ENCODE measurements at regions not wholly inside any gene's neighbourhood (a gene's known extent, or its start where the extent isn't known, plus 50 kb on each side); places are given as distances from the start of the nearest gene placed in this dataset.
"Not testable (repeated sequence)": the region's sequence is repeated elsewhere in the genome, so short reads cannot be mapped to it uniquely, and the experiment has no call there.

DNA sequence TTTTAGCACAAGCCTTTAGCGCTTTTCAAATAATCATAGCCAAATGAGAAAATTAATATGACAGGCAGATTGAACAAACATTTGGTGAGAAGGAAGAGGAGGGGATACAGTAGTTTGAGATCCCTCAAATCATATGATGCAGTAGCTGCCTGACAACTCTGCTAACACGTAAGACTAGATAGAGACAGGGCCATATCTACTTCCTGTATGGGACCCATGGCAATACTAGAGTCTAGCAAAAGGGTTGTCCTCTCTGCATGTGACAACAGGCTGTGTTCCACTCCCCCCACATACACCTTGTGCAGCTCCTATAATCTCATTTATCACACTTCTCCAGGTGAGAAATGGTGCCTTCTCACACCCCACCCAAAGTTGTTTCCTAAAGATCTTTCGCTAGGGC, 106.3 kb upstream of the NBPF26 start:
- not testable (repeated sequence) for DNase-seq

DNA sequence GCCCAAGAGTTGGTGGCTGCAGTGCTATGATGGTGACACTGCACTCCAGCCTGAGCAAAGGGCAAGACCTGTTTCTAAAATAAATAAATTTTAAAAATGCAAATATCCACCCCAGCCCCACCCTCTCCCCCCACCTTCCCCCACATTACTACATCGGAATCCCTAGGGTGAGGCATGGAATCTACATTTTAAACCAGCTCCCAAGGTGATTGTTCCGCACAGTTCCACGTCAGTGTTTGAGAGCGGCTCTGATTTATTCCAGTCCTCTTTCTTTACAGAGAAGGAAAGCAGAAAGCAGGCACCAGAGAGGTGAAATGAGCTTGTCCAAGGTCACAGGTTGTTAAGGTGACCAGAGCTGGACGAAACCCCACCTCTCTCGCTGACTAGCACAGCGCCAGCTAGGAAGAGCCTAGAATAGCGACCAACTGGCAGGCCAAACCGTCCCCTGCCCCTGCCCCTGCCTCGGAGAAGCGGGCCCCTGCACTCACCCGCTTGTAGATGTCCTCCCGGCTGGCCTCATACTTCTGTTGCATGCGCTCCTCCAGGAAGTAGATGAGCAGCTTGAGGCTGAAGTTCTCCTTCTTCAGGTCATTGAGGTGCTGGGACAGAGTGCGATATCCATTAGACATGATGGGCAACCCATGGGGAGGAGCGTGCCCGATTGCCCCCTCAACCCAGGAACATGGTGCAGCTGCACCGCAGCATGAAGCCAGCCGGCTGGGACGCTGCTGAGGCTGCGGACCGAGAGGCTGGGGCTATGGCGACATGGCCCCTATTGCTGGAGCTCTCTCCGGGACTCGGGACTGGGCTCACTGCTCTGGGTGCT, 103.7 kb upstream of the NBPF26 start:
- not testable (repeated sequence) for DNase-seq

DNA sequence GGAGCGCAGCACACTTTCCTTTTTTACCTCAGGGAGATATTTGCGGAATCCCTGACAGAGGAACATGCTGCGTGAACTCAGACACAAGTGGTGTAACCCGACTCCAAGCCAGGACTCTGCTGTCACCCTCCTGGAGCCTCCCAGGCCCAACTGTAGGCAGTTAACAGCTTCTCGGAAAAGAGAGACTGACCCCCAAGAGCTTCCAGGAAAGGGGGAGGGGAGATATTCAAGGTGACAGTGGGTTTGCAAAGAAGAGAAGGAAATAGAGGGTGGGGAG, 103.1 kb upstream of the NBPF26 start:
- DNase-seq: not testable (repeated sequence)

DNA sequence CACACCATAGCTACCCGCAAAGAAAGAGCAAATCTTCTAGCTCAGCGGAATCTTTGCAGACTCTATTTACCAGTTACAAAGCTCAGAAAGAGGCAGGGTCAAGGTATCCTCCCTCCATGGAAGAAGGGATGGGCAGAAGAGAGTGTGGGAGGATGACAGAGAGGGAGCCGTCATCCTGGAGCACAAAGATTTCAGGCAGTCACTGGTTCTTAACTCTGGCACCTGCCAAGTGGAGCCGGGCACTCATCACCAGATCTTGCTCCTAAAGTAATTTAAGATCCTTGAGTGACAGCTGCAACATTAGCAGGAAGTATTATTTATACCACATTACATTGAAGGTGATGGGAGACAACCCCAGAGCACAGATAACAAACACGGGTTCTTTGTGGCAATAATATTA, 102.5 kb upstream of the NBPF26 start:
- DNase-seq: not testable (repeated sequence)

DNA sequence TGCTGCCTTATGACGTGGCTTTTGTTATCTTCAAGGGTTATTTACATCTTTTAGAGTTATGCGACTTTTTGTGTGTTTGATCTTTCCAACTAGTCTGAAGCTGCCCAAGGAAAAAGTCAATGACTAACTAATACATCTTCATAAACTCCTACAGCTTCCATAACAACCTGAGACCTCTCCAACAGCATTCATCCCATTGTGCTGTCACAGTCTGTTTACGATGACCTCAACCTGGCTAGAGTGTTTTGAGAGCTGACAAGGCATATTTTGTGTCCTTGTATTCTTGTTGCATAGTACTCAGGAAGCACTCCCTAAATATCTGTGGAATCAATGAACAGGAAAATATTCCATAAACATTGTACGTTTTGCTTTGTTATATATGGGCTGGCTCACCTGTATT, 100.2 kb upstream of the NBPF26 start:
- not testable (repeated sequence) for DNase-seq

DNA sequence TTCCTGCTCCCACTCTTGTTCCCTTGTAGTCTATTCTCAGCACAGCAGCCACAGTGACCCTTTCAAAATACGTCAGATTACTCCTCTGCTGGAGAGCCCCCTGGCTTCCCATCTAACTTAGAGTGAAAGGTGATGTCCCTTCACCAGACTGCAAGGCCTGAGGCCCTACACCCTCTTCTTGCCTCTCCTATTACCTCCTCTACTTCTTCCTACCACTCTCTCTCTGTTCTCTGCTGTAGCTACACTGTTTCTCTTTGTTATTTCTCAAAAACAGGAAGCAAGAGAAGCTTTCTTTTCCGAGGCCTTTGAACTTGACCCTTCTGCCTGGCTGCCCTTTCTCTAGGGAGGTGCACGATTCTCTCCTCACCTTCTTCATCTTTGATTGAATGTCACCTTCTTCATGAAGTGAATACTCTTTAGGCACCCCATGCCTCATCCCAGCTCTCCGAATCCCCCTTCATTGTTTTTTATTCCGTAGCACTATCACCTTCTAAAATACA, 99.1 kb upstream of the NBPF26 start:
- not testable (repeated sequence) for DNase-seq

DNA sequence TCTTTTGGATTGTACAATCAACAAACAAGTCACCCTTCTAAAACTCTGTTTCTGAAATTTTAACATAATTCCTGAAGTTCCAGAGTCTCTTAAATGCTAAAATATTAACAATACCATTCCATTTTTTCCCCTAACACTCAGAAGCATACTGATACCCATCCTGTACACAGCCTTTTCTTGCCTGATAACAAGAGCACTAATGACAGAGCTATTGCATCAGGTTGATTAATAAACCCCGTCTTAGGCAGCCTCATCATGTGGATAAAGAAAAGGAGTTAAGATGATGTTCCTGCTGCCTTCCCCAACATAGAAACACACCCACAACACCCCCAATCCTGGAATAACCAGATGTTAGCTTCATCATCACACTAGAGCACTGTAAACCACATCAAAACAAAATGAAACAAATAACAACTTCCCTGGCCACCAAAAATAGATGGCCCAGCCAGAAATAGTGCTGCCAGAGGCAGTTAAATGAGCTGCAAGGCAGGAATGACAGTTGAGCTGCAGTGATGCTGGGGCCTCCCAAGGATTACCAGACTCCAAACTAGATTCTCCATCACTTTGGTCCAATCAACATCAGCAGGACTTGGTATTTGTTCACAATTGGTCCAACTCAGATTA, 93.8 kb upstream of the NBPF26 start:
- not testable (repeated sequence) for DNase-seq

DNA sequence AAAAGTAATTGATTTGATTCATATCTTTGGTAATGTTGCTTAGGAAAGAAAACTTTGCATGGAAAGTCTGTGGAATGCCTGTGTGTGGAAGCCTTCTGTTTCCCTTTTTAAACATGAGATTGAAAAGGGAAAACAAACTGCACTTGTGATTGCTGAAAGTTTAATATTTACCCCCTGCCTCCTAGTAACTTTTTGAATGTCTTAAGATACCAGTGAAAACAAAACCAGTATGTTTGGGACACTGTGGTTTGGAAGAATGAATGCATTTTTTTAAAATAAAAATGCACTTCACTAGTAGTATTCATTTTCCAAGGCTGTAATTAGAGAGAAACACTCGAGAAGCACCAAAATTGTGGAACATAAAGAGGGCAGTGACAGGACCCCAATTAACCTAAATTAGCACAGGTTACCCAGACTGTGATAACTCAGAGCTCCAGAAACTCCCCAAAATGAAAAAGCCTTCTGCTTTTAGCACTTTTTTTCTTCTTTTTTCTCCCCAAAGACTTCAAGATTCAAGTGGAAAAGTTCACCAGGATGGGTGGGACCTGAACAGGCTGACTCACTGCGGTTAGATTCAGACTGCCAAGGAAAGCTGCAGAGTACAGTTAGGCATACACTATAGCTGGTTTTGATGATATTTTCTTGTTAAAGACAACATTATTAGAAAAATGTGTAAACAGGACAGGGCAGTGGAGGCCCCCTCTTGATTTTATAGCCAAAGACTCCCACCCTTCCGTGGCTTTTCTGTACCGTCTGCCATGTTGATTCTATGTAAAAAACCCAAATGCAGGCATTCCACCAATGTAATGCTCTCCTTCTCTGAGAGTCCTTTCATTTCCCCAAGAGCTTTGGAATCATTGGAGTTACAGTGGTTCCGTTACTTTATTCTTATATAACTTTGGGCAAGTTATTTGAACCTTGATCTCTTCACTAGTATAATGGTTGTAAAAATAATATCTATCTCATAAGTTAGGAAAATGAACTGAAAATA, 88.6 kb upstream of the NBPF26 start:
- not testable (repeated sequence) for DNase-seq

DNA sequence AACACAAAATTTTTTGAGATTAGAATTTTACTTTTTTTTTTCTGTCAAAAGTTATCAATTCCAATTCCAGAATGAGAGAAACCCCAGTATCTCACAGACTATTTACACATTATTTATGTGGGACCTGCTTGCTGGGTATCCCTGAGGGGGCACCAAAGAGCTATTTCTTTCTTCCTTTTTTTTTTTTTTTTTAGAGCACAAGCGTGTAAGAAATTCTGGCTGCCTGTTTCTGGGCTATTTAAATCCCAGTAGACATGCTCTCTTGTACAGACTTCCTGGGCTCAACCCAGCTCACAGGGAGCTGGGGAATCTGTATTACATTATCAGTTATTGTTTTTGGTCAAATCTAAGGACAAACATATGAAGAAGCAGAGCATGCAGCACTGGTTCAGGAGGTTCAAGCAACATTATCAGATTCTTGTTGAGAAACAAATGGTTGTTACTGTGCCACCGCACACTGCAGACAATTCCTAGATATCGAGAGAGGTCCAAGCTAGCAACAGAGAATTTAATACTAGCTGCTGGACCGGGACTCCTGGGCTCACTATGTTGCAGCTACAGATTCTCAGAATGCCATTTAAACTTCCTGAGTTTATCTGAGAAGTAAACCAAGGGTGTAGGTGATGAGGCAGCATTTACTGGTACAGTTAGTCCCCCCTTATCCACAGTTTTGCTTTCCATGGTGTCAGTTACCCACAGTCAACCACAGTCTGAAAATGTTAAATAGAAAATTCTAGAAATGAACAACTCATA, 83.3 kb upstream of the NBPF26 start:
- DNase-seq: not testable (repeated sequence)

DNA sequence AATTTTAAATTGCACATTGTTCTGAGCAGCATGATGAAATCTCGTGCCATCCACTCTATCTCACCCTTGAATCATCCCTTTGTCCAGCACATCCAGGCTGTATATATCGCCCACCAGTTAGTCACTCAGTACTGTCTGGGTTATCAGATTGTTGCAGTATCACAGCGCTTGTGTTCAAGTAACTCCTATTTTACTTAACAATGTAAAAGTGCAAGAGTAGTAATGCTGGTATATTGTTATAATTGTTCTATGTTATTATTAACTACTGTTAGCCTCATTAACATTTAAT, 82.8 kb upstream of the NBPF26 start:
- not testable (repeated sequence) for DNase-seq

DNA sequence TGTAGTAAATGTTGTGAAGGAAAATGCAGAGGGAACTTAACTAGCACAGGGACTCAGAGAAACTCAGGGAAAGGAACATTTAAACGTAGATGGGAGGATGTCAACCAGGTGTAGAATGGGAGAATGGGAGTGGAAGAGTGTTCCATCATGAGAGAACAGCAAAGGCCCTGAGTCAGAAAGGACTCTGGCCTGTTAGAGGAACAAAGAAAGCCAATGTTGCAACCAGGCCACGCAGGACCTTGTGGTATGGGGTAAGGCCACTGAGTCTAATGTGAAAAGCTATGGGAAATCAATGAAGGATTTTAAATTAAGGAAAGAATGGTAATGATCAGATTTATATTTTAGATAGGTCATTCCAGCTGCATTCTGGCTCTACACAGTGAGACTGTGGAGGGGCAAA, 76.6 kb upstream of the NBPF26 start:
- not testable (repeated sequence) for DNase-seq

DNA sequence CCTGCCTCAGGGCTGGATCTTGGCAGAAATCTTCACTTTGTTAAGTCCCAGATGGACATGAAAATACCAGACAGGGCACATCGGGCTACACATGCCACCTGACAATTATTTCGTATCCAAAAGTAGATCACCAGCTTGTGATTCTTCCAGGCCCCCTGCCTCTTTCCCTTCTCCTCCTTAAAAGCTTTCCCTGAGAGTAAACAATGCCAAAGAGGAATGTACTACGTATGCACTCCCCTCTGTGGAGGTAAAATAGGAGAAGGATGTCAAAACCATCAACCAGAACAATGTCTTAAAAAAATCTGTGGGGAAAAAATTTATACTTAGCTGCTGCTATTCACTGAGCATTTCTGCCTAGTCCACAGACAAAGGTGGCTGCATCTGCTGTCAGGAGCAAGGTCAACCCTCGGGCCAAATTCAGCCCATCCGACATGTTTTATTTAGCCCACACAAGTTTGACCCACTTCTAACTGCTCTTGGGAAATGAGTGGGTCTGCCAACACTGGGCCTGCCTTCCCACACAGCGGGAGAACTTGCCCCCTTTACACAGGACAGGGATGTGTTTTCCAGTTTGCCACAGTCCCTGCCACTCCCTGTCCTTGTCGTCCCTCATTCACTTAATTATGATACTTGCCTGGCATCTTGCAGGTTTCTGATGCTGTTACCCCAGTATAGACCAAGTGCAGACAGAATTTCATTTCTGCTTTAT, 74.7 kb upstream of the NBPF26 start:
- DNase-seq: not testable (repeated sequence)

DNA sequence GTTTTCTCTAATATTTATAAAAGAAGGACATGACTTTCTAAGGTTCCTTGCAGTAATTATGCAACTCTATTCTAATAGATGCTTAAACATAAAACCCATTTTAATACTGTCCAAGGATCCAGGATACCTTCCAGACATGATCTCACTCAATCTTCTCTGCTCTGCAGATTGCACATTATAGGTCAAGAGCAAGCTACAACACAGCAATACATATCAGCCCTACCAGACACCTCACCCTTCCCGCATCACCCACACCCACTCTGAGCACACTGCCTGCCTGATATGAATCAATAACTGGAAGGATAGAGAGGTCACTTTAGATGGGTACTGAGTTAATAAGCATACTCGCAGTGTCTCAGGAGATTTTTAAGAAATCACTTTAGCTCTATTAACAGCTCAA, 74.0 kb upstream of the NBPF26 start:
- DNase-seq: not testable (repeated sequence)

DNA sequence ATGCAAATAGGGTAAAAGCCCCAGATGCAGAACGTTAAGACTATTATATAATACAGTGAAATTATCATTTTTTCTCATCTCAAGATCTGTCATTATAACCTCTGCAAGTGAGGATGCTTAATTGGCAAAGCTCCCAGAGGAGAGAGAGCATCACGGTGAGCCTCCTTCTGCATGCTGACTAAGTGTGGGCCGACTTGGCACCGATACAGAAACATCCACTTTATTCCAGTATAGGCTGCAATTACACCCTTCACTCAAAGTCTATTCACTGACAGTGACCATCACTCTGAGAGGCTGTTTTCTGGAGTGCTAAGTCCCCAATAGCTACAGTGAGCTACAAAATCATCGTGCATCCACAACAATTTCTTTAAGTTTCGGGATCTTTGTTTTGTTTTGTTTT, 69.6 kb upstream of the NBPF26 start:
- DNase-seq: not testable (repeated sequence)

DNA sequence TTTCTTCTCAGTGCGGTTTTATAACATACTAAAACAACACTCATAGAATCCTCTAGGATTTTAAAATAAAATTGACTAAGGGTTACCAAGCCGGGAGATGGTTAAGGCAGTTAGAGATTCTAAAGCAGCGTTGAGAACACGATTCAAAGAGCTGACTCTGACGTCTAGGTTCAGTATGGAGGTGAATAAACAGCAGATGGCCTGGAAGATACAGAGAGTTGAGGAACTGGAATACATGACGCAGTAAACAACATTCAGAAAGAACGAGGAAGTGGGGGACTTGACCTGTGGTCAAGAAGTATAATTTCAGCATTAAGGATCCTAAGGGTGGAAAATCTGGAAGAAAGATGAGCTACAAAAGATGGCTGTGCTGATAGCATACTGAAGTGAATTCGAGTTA, 68.4 kb upstream of the NBPF26 start:
- not testable (repeated sequence) for DNase-seq

DNA sequence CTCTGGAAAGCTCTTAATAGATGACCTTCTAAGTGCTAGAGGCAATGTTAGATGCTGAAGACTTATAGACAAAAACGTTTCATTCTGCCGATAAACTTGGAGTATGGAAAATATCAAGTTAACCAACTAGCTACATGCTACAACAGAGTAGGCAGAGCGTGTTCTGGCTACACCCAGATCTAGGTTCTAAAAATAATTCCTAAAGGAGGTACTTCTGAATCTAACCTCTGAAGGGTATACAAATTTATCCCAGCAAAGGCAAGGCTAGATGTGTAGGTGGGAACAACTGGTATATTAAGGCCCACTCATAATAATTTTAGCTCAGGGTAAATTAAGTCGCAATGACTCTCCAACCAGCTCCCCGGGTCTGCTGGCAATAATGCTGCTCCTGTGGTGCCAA, 67.6 kb upstream of the NBPF26 start:
- DNase-seq: not testable (repeated sequence)

DNA sequence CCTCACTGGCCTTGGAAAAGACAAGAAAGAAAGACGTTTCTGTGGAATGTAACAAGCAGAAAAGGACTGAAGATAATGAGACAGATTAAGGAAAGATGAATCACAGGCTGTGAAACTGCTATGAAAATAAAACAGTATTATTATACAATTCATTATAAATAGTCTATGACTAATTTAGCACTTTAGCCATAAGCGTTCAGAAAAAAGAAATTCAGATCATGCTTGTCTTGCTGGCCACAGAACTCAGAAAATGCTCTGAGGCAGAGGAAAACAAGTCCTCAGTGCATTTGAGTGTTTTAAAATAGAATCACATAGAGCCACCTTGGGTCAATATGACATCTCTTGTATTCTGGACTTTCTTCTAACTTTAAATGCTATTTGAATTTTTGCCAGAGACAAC, 65.9 kb upstream of the NBPF26 start:
- DNase-seq: not testable (repeated sequence)

DNA sequence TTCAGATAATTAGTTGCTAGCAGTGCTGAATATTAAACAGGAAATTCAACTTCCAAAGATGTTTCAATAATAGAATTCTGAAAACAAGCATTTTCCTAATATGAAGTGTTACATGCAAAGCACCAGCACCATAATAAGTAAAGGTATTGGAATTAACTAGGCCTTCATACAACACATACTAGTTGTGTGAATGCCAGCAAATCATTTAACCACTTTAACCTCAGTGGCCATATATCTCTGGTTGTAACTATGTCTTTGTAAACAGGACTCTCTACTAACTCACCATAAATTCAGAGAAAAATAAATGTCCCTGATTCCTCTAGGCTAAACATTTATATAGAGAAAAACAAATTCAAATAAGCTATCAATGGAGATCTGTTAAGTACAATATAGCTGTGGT, 65.1 kb upstream of the NBPF26 start:
- not testable (repeated sequence) for DNase-seq

DNA sequence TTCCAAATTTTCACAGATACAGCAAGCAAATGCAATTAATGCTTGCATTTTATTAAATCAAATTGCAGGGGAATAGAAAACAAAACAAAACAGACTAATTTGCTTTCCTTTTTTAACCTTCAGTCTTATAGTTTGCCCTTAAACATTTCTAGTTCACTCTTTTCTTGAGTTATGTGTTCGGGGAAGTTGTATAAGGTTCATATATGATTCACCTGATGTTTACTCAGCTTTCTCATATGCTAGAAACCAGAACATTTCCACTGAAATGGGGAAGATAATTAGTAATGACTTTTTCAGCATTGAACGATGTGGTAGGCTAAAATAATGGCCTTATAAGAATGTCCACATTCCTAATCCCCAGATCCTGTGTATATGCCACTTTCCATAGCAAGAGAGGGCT, 64.6 kb upstream of the NBPF26 start:
- DNase-seq: not testable (repeated sequence)

DNA sequence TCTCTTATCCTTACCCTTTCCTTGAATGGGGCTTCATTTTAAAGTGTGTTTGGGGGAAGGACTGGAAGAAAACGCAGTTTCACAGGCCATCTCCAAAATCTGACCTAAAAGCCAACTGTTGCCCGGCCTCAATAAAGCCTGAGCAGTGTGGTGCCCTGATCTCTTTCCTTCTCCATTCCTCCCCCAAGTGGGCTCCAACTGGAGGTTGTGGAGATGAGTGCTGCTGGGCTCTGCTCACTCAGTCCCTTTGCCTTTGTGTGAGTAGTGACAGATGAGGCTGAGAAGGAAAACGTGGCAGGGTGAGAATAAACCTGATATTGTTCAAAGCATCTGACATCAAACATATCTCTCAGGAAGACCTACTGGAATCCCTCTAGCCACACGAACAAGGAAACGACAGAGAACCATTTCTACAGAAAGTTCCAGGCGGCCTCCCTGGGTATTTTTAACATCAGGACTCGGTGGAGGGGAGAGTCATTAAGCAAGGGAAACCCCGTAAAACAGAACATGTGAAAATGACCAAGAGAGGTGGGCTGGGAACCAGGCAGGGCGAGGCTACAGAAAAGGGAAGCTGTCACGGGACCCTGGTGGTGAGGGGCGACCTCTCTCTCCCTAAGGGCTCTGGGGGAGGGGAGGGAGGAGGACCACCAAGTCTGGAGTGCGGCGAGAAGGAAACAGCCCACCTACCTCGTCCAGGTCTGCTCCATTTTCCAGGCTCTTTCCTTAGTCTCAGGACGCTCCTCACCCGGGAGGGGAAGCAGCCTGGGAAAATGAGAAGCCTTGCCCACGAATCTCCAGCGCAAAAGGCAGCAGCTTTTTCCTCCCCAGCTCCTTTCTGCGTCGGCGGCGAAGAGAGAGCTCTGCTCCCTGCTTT, 59.1 kb upstream of the NBPF26 start:
- not testable (repeated sequence) for DNase-seq

DNA sequence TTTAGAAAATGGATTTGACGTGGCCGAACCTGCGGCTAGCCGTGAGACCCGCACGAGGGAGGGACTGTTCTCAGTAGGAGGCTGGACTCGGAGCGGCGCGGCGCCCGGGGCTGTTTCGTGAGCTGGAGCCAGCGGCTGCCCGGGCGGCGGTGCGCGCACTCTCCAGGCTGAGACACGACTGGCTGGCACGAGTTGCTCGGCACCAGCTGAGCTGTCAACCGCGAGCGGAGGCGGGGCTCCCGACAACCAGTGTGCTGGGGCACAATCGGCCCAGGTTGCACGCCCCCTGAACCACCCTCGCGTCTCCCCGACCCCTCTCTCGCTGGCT, 58.5 kb upstream of the NBPF26 start:
- not testable (repeated sequence) for DNase-seq

Data from skin of body (tissue), 1 donor.